Activated CD8-positive, alpha-beta T cell treated with anti-CD3 and anti-CD28 coated beads, Interleukin-2, amount 10 ng/mL, durations not matched to agents 7 days and 5 days (primary cell): ENCODE measurements at regions not wholly inside any gene's neighbourhood (a gene's known extent, or its start where the extent isn't known, plus 50 kb on each side); places are given as distances from the start of the nearest gene placed in this dataset.

Experiments used
- ATAC-seq: fragments of 150-1000 bp; cut with Tn5 transposase; one replicate; pipeline ENCODE4 v1.10.0; 2021; ENCODE audit warnings: moderate library complexity
- CTCF ChIA-PET: fragments of 350-600 bp; sonication (Branson Sonifier 250); formaldehyde crosslinking; loops from one replicate; lab custom pipeline; 2021; ENCODE audit warnings: antibody characterized with exemption; lab: Charles Lee
- POLR2A ChIA-PET: fragments of 350-600 bp; sonication (Branson Sonifier 250); formaldehyde crosslinking; loops from one replicate; lab custom pipeline; 2021; ENCODE audit warnings: antibody characterized with exemption; lab: Charles Lee
- DNase-seq: peaks from one replicate; pipeline ENCODE4 v3.0.0-alpha.2; 2020
- H3K27ac Mint-ChIP-seq: one replicate; pipeline ENCODE4 v1.8.0; 2021; ENCODE audit warnings: mild to moderate bottlenecking, mixed read lengths
- H3K27me3 Mint-ChIP-seq: one replicate; pipeline ENCODE4 v1.8.0; 2021; ENCODE audit warnings: low read depth, mixed read lengths
- H3K36me3 Mint-ChIP-seq: one replicate; pipeline ENCODE4 v1.8.0; 2021; ENCODE audit warnings: low read depth, mixed read lengths
- H3K4me1 Mint-ChIP-seq: one replicate; pipeline ENCODE4 v1.8.0; 2021; ENCODE audit warnings: low read depth, mixed read lengths
- H3K4me3 Mint-ChIP-seq: one replicate; pipeline ENCODE4 v1.8.0; 2021; ENCODE audit warnings: mild to moderate bottlenecking, mixed read lengths
- H3K9me3 Mint-ChIP-seq: one replicate; pipeline ENCODE4 v1.8.0; 2022; ENCODE audit warnings: mixed read lengths; ENCODE audit not compliant: insufficient read depth

- CTCF ChIA-PET, result no interaction called here
- ATAC-seq (no peak), DNase-seq (no peak)
- Mint-ChIP-seq H3K27me3 (no peaks in the 10 kb centered on the region), H3K36me3 (no peaks in the 10 kb centered on the region), H3K4me1 (no peaks in the 10 kb centered on the region), H3K27ac (no peak overlapping the region), H3K4me3 (no peak overlapping the region), H3K9me3 (peaks cover 5% of the 10 kb centered on the region)
- POLR2A ChIA-PET, result no interaction called here
Measured at GRCh38 chr13:86426437-86426836, 627.2 kb upstream of the SLITRK6 start.

- ATAC-seq, result no peak
- CTCF ChIA-PET, result no interaction called here
Measured at GRCh38 chr13:86429756-86430155, 630.5 kb upstream of the SLITRK6 start.

GRCh38 chr13:86438034-86438433, 638.8 kb upstream of the SLITRK6 start:
- ATAC-seq (no peak), DNase-seq (no peak)
- ChIA-PET CTCF (no interaction called here), POLR2A (no interaction called here)
- no peaks in the 10 kb centered on the region for H3K36me3 Mint-ChIP-seq
- no peak overlapping the region for H3K27ac Mint-ChIP-seq
- H3K4me3 Mint-ChIP-seq, result no peak overlapping the region
- H3K4me1 Mint-ChIP-seq, result no peaks in the 10 kb centered on the region
- no peaks in the 10 kb centered on the region for H3K27me3 Mint-ChIP-seq
- H3K9me3 Mint-ChIP-seq, result peaks cover 10% of the 10 kb centered on the region

More at GRCh38 chr13:86429756-86430155, 630.5 kb upstream of the SLITRK6 start:
- no peaks in the 10 kb centered on the region for H3K36me3 Mint-ChIP-seq
- H3K27ac Mint-ChIP-seq, result no peak overlapping the region
- no peaks in the 10 kb centered on the region for H3K4me1 Mint-ChIP-seq
- no peak overlapping the region for H3K4me3 Mint-ChIP-seq
- H3K27me3 Mint-ChIP-seq, result no peaks in the 10 kb centered on the region
- POLR2A ChIA-PET, result no interaction called here
- no peak for DNase-seq
- H3K9me3 Mint-ChIP-seq, result peaks cover 16% of the 10 kb centered on the region

- POLR2A ChIA-PET, result no interaction called here
- CTCF ChIA-PET, result no interaction called here
- H3K4me1 Mint-ChIP-seq, result no peaks in the 10 kb centered on the region
- H3K9me3 Mint-ChIP-seq, result peaks cover 13% of the 10 kb centered on the region
- H3K36me3 Mint-ChIP-seq, result no peaks in the 10 kb centered on the region
- H3K27me3 Mint-ChIP-seq, result no peaks in the 10 kb centered on the region
- no peak overlapping the region for H3K4me3 Mint-ChIP-seq
- H3K27ac Mint-ChIP-seq, result no peak overlapping the region
- no peak for DNase-seq
- ATAC-seq, result no peak
Measured at GRCh38 chr13:86445206-86445605, 646.0 kb upstream of the SLITRK6 start.

GRCh38 chr13:86445672-86446071, 646.5 kb upstream of the SLITRK6 start:
- ChIA-PET POLR2A (no interaction called here), CTCF (no interaction called here)
- Mint-ChIP-seq H3K9me3 (peaks cover 13% of the 10 kb centered on the region), H3K4me1 (no peaks in the 10 kb centered on the region), H3K27ac (no peak overlapping the region), H3K36me3 (no peaks in the 10 kb centered on the region), H3K27me3 (no peaks in the 10 kb centered on the region), H3K4me3 (no peak overlapping the region)
- ATAC-seq (no peak), DNase-seq (no peak)

- no peaks in the 10 kb centered on the region for H3K36me3 Mint-ChIP-seq
- peaks cover 13% of the 10 kb centered on the region for H3K9me3 Mint-ChIP-seq
- POLR2A ChIA-PET, result no interaction called here
- ATAC-seq, result no peak
- H3K27me3 Mint-ChIP-seq, result no peaks in the 10 kb centered on the region
- no peaks in the 10 kb centered on the region for H3K4me1 Mint-ChIP-seq
- no peak for DNase-seq
- H3K4me3 Mint-ChIP-seq, result no peak overlapping the region
- CTCF ChIA-PET, result no interaction called here
- H3K27ac Mint-ChIP-seq, result no peak overlapping the region
Measured at GRCh38 chr13:86446311-86446710, 647.1 kb upstream of the SLITRK6 start.

- no peak overlapping the region for H3K27ac Mint-ChIP-seq
- ChIA-PET POLR2A (no interaction called here), CTCF (no interaction called here)
- ATAC-seq (no peak), DNase-seq (no peak)
- H3K36me3 Mint-ChIP-seq, result no peaks in the 10 kb centered on the region
- H3K27me3 Mint-ChIP-seq, result no peaks in the 10 kb centered on the region
- peaks cover 13% of the 10 kb centered on the region for H3K9me3 Mint-ChIP-seq
- H3K4me3 Mint-ChIP-seq, result no peak overlapping the region
- no peaks in the 10 kb centered on the region for H3K4me1 Mint-ChIP-seq
Measured at GRCh38 chr13:86447479-86447878, 648.3 kb upstream of the SLITRK6 start.

- H3K36me3 Mint-ChIP-seq, result no peaks in the 10 kb centered on the region
- no peaks in the 10 kb centered on the region for H3K4me1 Mint-ChIP-seq
- no peak for DNase-seq
- H3K27me3 Mint-ChIP-seq, result no peaks in the 10 kb centered on the region
- H3K27ac Mint-ChIP-seq, result no peak overlapping the region
- ChIA-PET CTCF (no interaction called here), POLR2A (no interaction called here)
- H3K4me3 Mint-ChIP-seq, result no peak overlapping the region
- H3K9me3 Mint-ChIP-seq, result peaks cover 8% of the 10 kb centered on the region
- ATAC-seq, result no peak
Measured at GRCh38 chr13:86462011-86462410, 662.8 kb upstream of the SLITRK6 start.

GRCh38 chr13:86464193-86464592, 665.0 kb upstream of the SLITRK6 start:
- Mint-ChIP-seq H3K27ac (no peak overlapping the region), H3K4me1 (no peaks in the 10 kb centered on the region)

GRCh38 chr13:86474971-86475370, 675.8 kb upstream of the SLITRK6 start:
- POLR2A ChIA-PET, result no interaction called here
- ATAC-seq, result no peak
- H3K27me3 Mint-ChIP-seq, result no peaks in the 10 kb centered on the region

More at GRCh38 chr13:86464193-86464592, 665.0 kb upstream of the SLITRK6 start:
- no peak overlapping the region for H3K4me3 Mint-ChIP-seq
- CTCF ChIA-PET, result no interaction called here
- no peak for DNase-seq
- H3K9me3 Mint-ChIP-seq, result peaks cover 13% of the 10 kb centered on the region
- ATAC-seq, result no peak
- no peaks in the 10 kb centered on the region for H3K27me3 Mint-ChIP-seq
- H3K36me3 Mint-ChIP-seq, result no peaks in the 10 kb centered on the region
- POLR2A ChIA-PET, result no interaction called here

GRCh38 chr13:86476656-86477055, 677.4 kb upstream of the SLITRK6 start:
- no peaks in the 10 kb centered on the region for H3K36me3 Mint-ChIP-seq
- ATAC-seq, result no peak
- ChIA-PET POLR2A (no interaction called here), CTCF (no interaction called here)
- no peaks in the 10 kb centered on the region for H3K27me3 Mint-ChIP-seq
- H3K27ac Mint-ChIP-seq, result no peak overlapping the region
- DNase-seq, result no peak
- H3K4me1 Mint-ChIP-seq, result no peaks in the 10 kb centered on the region
- H3K4me3 Mint-ChIP-seq, result no peak overlapping the region
- peaks cover 4% of the 10 kb centered on the region for H3K9me3 Mint-ChIP-seq

More at GRCh38 chr13:86474971-86475370, 675.8 kb upstream of the SLITRK6 start:
- DNase-seq, result no peak
- peaks cover 4% of the 10 kb centered on the region for H3K9me3 Mint-ChIP-seq
- no peaks in the 10 kb centered on the region for H3K36me3 Mint-ChIP-seq
- H3K4me1 Mint-ChIP-seq, result no peaks in the 10 kb centered on the region
- no peak overlapping the region for H3K27ac Mint-ChIP-seq
- CTCF ChIA-PET, result interaction anchor here (0.7 kb wide), 1 partner anchor 1797 kb away, joined by 3 read pairs; no protein-coding TSS in a partner anchor
- H3K4me3 Mint-ChIP-seq, result no peak overlapping the region

- no peak overlapping the region for H3K27ac Mint-ChIP-seq
- POLR2A ChIA-PET, result no interaction called here
Measured at GRCh38 chr13:86486582-86486981, 687.4 kb upstream of the SLITRK6 start.

GRCh38 chr13:86491121-86491520, 691.9 kb upstream of the SLITRK6 start:
- H3K4me3 Mint-ChIP-seq, result no peak overlapping the region
- ATAC-seq, result no peak
- peaks cover 5% of the 10 kb centered on the region for H3K9me3 Mint-ChIP-seq
- H3K27ac Mint-ChIP-seq, result no peak overlapping the region
- ChIA-PET POLR2A (no interaction called here), CTCF (no interaction called here)
- H3K4me1 Mint-ChIP-seq, result no peaks in the 10 kb centered on the region
- DNase-seq, result no peak
- no peaks in the 10 kb centered on the region for H3K36me3 Mint-ChIP-seq
- no peaks in the 10 kb centered on the region for H3K27me3 Mint-ChIP-seq

More at GRCh38 chr13:86486582-86486981, 687.4 kb upstream of the SLITRK6 start:
- DNase-seq (no peak), ATAC-seq (no peak)
- Mint-ChIP-seq H3K4me1 (no peaks in the 10 kb centered on the region), H3K9me3 (peaks cover 14% of the 10 kb centered on the region), H3K36me3 (no peaks in the 10 kb centered on the region), H3K4me3 (no peak overlapping the region), H3K27me3 (no peaks in the 10 kb centered on the region)
- CTCF ChIA-PET, result no interaction called here
